B cell (primary cell): ENCODE measurements at regions not wholly inside any gene's neighbourhood (a gene's known extent, or its start where the extent isn't known, plus 50 kb on each side); places are given as distances from the start of the nearest gene placed in this dataset.

ENCODE experiments used
- CTCF ChIP-seq: fragments of 200-600 bp; IDR thresholded peaks from one replicate; pipeline ENCODE4 v1.8.0; 2022; ENCODE audit warnings: antibody characterized with exemption, mild to moderate bottlenecking
- EZH2 ChIP-seq: IDR thresholded peaks from 2 replicates; pipeline ENCODE4 v1.6.1; 2012; ENCODE audit warnings: borderline replicate concordance, low read depth, mild to moderate bottlenecking, moderate library complexity, low read length; ENCODE audit not compliant: insufficient read depth, poor library complexity, severe bottlenecking

GRCh38 chr2:187614756-187615155 is 60.5 kb upstream of the TFPI start:
- TF ChIP-seq EZH2 (no peak), CTCF (no peak)
